Right cardiac atrium (tissue), 5 donors: ENCODE measurements at regions not wholly inside any gene's neighbourhood (a gene's known extent, or its start where the extent isn't known, plus 50 kb on each side); places are given as distances from the start of the nearest gene placed in this dataset.

Source experiments
- ATAC-seq, 2 donors: fragments of 200-7000 bp; cut with Tn5 transposase; one replicate each; pipeline versions ENCODE4 v1.8.0 to v1.9.1; 2020; ENCODE audit warnings: moderate library complexity in 2 of 2, mild to moderate bottlenecking in 1 of 2
- DNase-seq, 3 donors: peaks; one replicate each; pipeline ENCODE4 v3.0.0-alpha.2; 2020
- H3K27ac ChIP-seq: one replicate; pipeline ENCODE4 v1.5.1; 2013; ENCODE audit warnings: mild to moderate bottlenecking, low read length, control low read depth, moderate library complexity
- H3K27me3 ChIP-seq: one replicate; pipeline ENCODE4 v1.6.1; 2013; ENCODE audit not compliant: control insufficient read depth, insufficient read depth
- H3K4me1 ChIP-seq: one replicate; pipeline ENCODE4 v1.6.1; 2013; ENCODE audit warnings: low read length; ENCODE audit not compliant: control insufficient read depth, insufficient read depth
- H3K4me3 ChIP-seq: one replicate; pipeline ENCODE4 v1.5.1; 2013; ENCODE audit warnings: low read length, control low read depth
- H3K9me3 ChIP-seq: one replicate; pipeline ENCODE4 v1.6.1; 2013; ENCODE audit warnings: low read length; ENCODE audit not compliant: control insufficient read depth
- WGBS: extraction: QIAGEN DNeasy Blood & Tissue Kit; methylation state at CpG from one replicate; pipeline ENCODE4 v1.1.7; 2013; 5-methylcytosine and 5-hydroxymethylcytosine counted together
- intact Hi-C, 4 donors: fragments of 100-400 bp; cut with DNase I; formaldehyde crosslinking; loops; one replicate each; pipeline versions ENCODE4 v1.11.0 to v1.14.0; 2022 to 2023
- donor health status: healthy with polysubstance abuse.
- donor health status: DM: no; HTN: yes; CAD: no.
- donor health status: DM: no; HTN: no; CAD: no.
- donor health status: DM: no; HTN: yes; CAD: no; lungs with severe emphysema.
- donor health status: DM: yes; HTN: yes; CAD: no.

DNA sequence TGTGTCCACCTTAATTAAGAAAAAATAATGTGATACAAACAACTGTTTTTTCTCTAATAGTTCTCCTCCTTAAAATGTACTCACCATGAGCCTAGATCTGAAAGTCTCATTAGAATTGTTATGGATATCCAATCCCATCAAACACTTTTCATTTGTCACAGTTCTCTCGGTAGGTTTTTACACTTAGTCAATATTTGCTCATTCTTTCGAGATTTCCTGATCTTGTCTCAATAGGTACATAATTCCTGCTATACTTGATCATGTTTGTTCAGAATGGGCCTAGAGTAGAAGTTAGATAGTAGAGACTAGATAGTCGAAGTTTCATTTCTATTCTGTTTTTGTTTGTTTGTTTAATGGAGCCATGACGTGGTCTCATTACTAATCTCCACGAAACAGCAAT is 2005.7 kb downstream of the NCAM2 start:
- WGBS: 73% methylated on average over 5 of the region's 5 CpGs
- DNase-seq (no peak), ATAC-seq (no peak)
- H3K4me1 ChIP-seq: no peaks in the 10 kb centered on the region
- no peak overlapping the region for H3K4me3 ChIP-seq
- no peak overlapping the region for H3K27ac ChIP-seq
- no peaks in the 10 kb centered on the region for H3K27me3 ChIP-seq
- no peaks in the 10 kb centered on the region for H3K9me3 ChIP-seq
- intact Hi-C loops: no loop called here

DNA sequence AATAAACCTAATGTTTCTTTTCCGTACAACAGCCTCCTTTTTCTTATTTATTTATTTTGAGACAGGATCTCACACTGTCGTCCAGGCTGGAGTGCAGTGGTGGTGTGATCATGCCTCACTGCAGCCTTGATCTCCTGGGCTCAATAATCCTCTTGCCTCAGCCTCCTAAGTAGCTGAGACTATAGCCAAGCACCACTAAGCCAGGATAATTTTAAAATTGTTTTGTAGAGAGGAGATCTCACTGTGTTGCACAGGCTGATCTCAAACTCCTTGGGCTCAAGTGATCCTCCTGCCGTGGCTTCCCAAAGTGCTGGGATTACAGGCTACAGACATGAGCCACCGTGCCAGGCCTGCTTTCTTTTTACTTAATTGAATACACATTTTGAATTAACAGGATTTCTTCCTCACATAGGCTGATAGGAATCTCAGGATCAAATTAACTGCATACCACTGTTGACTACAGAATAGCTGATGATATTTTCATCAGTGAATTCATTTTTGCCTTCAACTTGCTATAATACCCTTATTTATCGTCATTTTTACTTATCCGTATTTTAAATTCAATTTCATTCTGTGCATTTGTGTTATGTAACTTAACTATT is 2010.5 kb downstream of the NCAM2 start:
- WGBS: 76% methylated on average over 6 of the region's 6 CpGs
- Histone ChIP-seq H3K27me3 (no peaks in the 10 kb centered on the region), H3K4me3 (no peak overlapping the region), H3K4me1 (no peaks in the 10 kb centered on the region), H3K9me3 (no peaks in the 10 kb centered on the region), H3K27ac (no peak overlapping the region)
- no peak for ATAC-seq
- DNase-seq: no peak
- intact Hi-C loops: no loop called here

DNA sequence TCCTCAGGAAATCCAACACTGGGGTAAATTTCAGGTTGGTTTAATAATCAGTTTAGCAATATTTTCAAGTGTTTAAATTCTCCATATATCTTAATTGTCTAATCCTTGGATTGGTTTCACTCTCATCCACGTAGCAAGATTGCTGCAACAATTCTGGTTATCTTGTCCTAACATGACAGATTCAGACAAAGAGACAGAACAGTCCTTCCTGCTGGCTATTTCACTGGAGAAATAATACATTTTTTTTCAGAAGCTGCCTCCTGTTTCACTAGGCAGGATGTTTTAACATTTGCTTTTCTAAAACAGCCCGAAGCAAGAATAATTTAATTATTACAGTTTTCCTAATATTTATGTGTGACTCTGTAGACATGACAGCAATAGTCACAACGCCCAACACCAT is 2011.2 kb downstream of the NCAM2 start:
- intact Hi-C loops: no loop called here
- Histone ChIP-seq H3K9me3 (no peaks in the 10 kb centered on the region), H3K4me1 (no peaks in the 10 kb centered on the region), H3K27ac (no peak overlapping the region), H3K4me3 (no peak overlapping the region), H3K27me3 (no peaks in the 10 kb centered on the region)
- WGBS: 51% methylated on average over 3 of the region's 3 CpGs
- no peak for DNase-seq
- ATAC-seq: no peak

DNA sequence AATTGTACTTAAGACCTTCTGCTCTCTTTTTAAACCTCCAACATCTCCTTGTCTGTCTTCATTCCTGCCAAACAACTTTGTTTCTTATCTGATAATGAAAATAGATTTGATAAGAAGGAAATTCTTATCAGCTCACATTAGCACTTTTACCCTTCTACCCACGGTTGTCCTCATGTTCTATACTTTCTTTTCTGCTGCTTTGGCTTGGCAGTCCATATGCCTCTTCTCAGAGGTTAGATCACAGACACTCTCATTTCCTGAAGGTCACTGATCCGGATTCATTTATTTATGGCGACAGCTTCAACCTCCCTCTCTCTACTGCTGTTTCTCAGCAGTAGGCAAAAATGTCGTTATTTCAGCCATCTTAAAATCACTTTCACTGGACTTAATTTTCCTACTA is 2015.8 kb downstream of the NCAM2 start:
- Histone ChIP-seq H3K4me3 (no peak overlapping the region), H3K27ac (no peak overlapping the region), H3K9me3 (no peaks in the 10 kb centered on the region), H3K27me3 (no peaks in the 10 kb centered on the region), H3K4me1 (no peaks in the 10 kb centered on the region)
- WGBS: 24% methylated on average over 4 of the region's 4 CpGs
- DNase-seq: no peak
- no peak for ATAC-seq
- intact Hi-C loops: no loop called here

DNA sequence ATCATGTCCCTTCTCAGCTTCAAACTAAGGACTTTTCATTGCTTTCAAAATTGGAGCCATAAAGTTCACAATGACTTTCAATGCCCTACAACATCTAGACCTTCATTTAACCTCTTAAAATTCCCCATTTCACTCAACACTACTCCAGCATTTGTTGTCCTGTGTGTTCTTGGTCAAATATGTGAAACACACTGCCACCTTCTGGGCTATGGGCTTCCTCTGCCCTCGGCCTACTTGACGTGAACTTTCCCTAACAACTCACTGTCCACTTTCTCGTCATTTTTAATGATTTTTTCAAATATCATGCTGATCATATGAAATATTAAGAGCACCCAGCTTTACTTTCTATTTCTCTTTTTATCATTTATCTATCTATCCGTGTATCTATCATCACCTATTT is 2018.4 kb downstream of the NCAM2 start:
- intact Hi-C loops: no loop called here

DNA sequence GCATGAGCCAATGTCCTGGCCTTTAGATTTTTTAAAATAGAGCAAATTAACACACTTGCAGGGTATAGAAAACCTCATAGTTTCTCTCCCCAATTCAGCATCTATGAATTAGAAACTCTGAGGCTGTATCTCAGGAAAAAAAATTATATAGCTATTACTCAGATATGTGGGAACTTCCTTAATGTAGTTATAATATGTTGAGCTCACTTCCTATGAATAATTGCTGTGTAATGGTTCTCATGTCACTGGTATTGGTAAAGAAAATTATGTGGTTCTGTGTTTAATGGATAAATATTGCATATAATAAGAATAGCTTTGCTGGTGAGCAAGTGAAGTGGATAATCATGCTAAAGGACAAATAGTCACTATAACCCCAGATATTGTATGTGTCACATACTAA is 2019.8 kb downstream of the NCAM2 start:
- no peak overlapping the region for H3K4me3 ChIP-seq
- H3K27ac ChIP-seq: no peak overlapping the region
- intact Hi-C loops: no loop called here
- no peak for ATAC-seq
- no peak for DNase-seq
- H3K9me3 ChIP-seq: no peaks in the 10 kb centered on the region
- no peaks in the 10 kb centered on the region for H3K27me3 ChIP-seq
- no peaks in the 10 kb centered on the region for H3K4me1 ChIP-seq

More for the DNA sequence above, 2018.4 kb downstream of the NCAM2 start:
- no peaks in the 10 kb centered on the region for H3K4me1 ChIP-seq
- H3K27me3 ChIP-seq: no peaks in the 10 kb centered on the region
- no peaks in the 10 kb centered on the region for H3K9me3 ChIP-seq
- DNase-seq (no peak), ATAC-seq (no peak)
- 50% methylated on average over 4 of the region's 4 CpGs for WGBS
- no peak overlapping the region for H3K4me3 ChIP-seq
- no peak overlapping the region for H3K27ac ChIP-seq

DNA sequence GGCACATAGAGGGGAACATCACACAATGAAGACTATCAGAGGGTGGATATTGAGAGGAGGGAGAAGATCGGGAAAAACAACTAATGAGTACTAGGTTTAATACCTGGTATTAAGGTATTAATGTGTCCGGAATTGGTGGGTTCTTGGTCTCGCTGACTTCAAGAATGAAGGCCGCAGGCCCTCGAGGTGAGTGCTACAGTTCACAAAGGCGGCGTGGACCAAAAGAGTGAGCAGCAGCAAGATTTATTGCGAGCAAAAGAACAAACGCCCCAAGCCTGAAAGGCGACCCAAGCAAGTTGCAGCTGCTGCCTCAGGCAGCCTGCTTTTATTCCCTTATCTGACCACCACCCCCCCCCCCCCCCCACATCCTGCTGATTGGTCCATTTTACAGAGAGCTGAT is 2022.8 kb downstream of the NCAM2 start:
- Histone ChIP-seq H3K4me3 (no peak overlapping the region), H3K9me3 (no peaks in the 10 kb centered on the region)

DNA sequence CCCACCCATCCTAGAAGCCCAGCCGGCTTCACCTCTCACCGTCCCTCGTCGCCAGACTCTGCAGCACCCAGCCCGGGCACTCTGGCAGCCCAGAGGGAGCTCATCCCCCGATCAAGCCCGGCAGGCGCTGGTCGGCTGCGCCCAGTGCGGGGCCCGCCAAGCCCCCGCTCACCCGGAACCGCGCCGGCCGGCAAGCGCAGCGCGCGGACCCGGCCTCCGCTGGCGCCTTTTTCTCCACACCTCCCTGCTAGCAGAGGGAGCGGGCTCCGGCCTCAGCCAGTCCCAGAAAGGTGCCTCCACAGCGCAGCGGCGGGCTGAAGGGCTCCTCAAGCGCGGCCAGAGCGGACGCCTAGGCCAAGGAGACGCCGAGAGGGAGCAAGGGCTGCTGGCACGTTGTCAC is 2023.3 kb downstream of the NCAM2 start:
- ATAC-seq: no peak
- Histone ChIP-seq H3K27ac (no peak overlapping the region), H3K27me3 (no peaks in the 10 kb centered on the region), H3K9me3 (no peaks in the 10 kb centered on the region), H3K4me3 (no peak overlapping the region), H3K4me1 (no peaks in the 10 kb centered on the region)
- 95% methylated on average over 37 of the region's 37 CpGs for WGBS
- DNase-seq: peak in 1 of 3 donors; percentile 46
- intact Hi-C loops: no loop called here

More for the DNA sequence above, 2022.8 kb downstream of the NCAM2 start:
- no peak for ATAC-seq
- intact Hi-C loops: no loop called here
- 91% methylated on average over 10 of the region's 10 CpGs for WGBS
- no peak for DNase-seq
- Histone ChIP-seq H3K4me1 (no peaks in the 10 kb centered on the region), H3K27ac (no peak overlapping the region), H3K27me3 (no peaks in the 10 kb centered on the region)

DNA sequence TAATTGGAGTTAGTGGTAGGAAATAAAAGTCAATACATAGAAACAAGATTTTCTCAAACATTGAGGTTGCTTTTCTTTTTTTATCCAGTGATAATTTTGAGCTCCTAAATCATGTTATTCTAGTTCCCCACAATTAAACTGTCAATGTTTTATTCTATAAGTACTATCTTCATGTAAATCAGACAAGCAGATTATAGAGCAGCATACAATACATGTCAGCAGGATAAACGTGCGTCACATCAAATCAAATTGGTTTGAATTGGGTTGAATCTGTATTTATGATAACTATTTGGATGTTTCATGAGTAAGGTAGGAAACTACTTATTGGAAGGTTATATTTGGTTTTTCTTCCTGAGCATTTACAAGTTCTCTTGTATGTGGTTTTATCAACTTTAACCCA is 2028.7 kb downstream of the NCAM2 start:
- DNase-seq (no peak), ATAC-seq (no peak)
- intact Hi-C loops: no loop called here
- Histone ChIP-seq H3K4me3 (no peak overlapping the region), H3K4me1 (no peaks in the 10 kb centered on the region), H3K9me3 (no peaks in the 10 kb centered on the region), H3K27me3 (no peaks in the 10 kb centered on the region), H3K27ac (no peak overlapping the region)
- 78% methylated on average over 2 of the region's 2 CpGs for WGBS

DNA sequence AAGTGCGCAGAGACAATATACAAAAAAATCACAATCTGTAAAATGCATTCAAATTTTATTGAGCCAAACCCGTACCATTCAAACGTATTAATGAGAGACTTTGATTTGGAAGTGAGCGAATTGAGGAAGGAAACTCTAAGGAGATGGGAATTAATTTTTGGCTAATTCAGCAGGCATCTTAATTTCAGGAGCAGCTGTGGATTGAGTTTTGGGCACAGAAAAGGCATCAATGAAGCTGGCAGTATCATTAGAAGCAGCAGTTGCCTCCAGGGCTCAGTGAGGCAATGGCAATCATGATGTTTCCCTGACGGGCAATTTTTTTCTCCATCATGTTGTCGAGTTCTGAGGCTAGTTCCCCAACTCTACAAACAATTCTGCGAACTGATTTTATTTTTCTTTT is 2041.6 kb downstream of the NCAM2 start:
- DNase-seq (no peak), ATAC-seq (no peak)
- intact Hi-C loops: no loop called here
- H3K4me1 ChIP-seq: no peaks in the 10 kb centered on the region
- no peaks in the 10 kb centered on the region for H3K9me3 ChIP-seq
- no peak overlapping the region for H3K27ac ChIP-seq
- no peaks in the 10 kb centered on the region for H3K27me3 ChIP-seq
- H3K4me3 ChIP-seq: no peak overlapping the region
- 34% methylated on average over 7 of the region's 7 CpGs for WGBS

DNA sequence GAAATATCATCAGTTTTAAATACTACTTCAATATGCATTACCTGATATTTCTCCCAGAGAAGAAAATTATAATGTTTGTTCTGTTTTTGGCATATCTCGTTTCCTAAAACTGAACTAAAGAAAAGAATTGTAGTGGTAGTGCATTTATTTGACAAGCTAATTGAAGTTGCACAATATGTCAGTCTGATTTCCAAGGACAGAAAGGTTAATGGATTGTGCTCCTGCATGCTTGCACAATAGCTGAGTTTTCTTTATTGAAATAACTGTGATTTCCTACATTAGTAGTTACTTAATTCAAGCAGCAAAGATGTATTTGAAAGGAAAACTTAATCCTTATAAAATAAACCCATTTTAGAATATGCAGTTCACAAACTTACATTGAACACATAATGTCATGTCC is 2047.7 kb downstream of the NCAM2 start:
- ATAC-seq (no peak), DNase-seq (no peak)
- Histone ChIP-seq H3K27ac (no peak overlapping the region), H3K27me3 (no peaks in the 10 kb centered on the region), H3K4me1 (no peaks in the 10 kb centered on the region), H3K4me3 (no peak overlapping the region), H3K9me3 (no peaks in the 10 kb centered on the region)
- intact Hi-C loops: no loop called here
- 72% methylated on average over 1 of the region's 1 CpG for whole genome bisulfite sequencing

DNA sequence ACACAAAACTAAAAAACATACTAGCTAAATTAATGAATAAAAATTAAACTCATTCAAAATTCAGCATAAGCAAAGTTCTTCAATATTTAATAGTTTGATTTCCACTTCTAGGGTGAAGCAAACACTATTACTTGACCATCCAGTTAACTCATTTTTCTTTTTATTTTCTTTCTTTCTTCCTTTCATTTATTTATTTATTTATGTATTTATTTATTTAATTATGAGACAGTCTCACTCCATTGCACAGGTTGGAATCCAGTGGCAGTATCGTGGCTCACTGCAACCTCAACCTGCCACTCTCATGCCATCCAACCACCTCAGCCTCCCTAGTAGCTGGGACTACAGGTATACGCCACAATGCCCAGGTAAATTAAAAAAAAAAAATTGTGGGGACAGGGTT is 2069.5 kb downstream of the NCAM2 start:
- Histone ChIP-seq H3K4me3 (no peak overlapping the region), H3K4me1 (no peaks in the 10 kb centered on the region), H3K9me3 (no peaks in the 10 kb centered on the region), H3K27me3 (no peaks in the 10 kb centered on the region), H3K27ac (no peak overlapping the region)
- no peak for ATAC-seq
- 0% methylated on average over 2 of the region's 2 CpGs for WGBS
- DNase-seq: no peak
- intact Hi-C loops: no loop called here
